GM21786 (cell line): ENCODE measurements at regions not wholly inside any gene's neighbourhood (a gene's known extent, or its start where the extent isn't known, plus 50 kb on each side); places are given as distances from the start of the nearest gene placed in this dataset.

Source experiments
- ATAC-seq: cut with Tn5 transposase; IDR thresholded peaks from one replicate; pipeline ENCODE4 v1.9.1; 2021; ENCODE audit not compliant: unreplicated experiment

GRCh38 chr11:70879601-70880285, 372.6 kb downstream of the SHANK2 start:
- ATAC-seq: no peak

DNA sequence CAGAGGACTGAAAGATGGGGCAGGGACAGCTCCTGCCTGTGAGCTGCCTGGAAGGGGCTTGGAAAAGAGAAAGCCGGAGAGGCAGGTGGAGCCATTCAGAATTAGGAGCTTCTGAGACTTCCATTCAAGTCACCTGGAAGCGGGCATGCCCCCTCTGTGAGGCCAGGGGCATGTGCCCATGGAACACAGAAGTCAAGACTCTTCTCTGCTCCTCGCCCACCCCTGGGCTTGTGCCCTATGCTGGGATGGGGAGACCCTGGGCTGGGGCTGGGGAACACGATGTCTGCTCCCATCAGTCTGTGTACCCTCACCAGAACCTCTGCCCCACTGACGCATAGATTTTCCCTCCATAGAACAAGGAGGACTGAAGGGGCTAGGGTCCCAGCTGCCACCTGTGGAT, 372.0 kb downstream of the SHANK2 start:
- no peak for ATAC-seq

- ATAC-seq: no peak
Observed at GRCh38 chr11:70881948-70882715, 370.2 kb downstream of the SHANK2 start.

DNA sequence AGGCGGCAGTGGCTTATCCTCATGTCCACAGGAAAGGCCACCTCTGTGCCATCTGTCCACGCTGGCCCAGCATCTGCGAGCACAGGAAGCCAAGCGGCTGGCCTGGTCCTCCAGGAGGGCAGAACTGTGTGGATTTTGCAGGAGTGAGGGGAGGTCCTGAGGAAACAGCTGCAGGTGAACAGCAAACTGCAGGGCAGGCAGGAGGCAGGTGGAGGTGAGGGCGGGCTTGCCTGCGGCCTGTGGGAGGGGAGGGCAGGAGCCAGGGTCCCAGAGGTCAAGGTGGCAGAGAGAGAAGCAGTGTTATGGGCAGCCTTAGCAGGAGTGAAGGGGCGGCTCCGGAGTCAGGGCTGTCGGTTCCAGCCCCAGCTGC, 369.7 kb downstream of the SHANK2 start:
- no peak for ATAC-seq

DNA sequence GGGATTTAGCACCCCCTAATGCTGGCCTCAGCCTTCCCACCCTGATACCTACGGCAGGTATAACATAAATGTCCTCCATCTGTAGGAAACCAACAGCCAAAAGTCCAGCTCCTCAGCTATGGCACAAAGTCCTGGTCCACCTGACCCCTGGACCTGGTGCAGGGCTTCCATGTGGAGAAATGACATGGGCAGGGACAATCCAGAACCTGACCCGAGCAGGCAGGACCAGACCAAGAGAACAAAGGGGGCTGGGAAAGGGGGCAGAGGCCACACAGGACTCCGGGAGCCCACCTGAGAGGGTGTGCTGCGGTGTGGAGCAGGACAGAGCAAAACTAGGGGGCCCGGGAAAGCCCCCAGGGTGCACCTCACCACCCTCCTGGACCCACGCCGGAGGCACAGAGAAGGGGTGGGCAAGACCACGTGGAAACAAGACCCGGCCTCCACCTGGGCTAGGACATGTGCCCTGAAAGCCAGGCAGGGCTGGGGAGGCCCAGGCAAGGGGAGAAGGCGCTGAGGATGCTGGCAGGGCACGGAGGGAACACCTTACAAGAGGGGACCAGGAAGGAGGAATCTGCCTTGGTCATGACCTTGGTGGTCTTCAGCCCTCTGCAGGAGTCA, 368.9 kb downstream of the SHANK2 start:
- no peak for ATAC-seq

GRCh38 chr11:70883973-70884623, 368.3 kb downstream of the SHANK2 start:
- ATAC-seq: no peak

- ATAC-seq: no peak
Observed at GRCh38 chr11:70885281-70886231, 366.8 kb downstream of the SHANK2 start.

DNA sequence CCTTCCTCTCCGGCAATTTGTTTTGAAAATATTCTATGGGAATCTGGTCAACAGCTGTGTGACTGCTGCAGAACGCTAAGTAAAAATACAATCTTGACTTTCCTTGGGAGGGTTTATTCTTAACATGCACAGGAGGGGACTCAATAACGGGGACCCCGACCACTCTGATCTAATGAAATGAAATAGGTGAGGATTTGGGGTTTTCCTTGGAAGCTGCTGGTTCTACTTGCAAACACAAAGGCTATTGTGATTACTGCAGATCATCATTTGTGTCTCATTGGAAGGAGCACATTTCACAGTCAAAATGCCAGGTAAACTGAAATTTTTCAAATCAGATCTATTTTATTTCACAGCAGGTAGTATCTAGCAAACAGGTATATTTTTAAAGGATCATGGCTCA, 366.1 kb downstream of the SHANK2 start:
- ATAC-seq: no peak

DNA sequence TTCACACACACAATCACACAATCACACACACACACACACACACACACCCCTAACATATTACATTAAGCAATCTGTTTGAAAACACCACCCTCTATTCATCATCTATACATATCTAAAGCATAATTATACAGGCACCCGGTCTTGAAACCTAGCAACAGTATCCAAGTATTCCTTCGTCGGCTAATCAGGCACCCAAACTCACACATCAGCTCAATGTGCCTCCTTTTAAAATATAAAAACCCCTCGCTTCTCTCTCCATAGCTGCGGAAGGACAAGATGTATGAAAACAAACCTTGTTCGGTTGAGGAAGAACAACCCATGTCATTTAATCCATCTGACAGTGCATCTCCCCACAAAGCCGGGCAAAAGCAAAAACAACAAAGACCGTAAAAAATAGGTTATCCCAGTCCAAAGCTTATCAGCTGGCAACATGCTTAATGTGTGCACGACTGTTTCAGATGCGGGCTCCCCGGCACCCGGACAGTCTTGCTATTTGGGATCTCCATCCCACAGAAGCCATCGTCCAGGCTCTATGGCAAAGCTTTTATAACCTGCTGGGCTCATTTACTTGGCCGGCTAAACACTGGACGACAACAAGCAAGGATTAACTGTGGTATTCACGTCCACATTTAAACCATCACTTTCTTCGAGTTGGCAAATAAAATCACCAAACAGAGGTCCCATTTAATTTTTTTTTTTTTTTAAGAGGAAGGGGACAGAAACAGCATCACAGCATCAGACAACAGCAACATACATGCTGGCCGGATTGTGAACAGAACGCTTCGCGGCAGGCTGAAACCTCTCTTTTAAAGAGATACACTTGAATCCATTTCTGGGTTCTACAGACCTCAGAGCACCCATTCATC, 365.5 kb downstream of the SHANK2 start:
- ATAC-seq: no peak

DNA sequence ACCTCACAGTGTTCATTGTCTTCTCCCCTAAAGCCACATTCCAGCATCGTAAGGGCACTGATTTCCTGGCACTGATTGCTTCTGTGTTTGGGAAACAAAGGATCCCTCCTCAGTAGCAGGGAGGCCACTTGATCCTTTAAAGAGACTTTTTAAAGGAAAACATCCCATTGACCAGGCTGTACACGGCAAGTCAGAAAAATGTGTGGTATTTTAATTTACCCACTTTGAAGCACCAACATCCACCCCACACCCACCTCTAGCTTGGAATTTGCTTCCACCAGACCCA, 364.9 kb downstream of the SHANK2 start:
- no peak for ATAC-seq

GRCh38 chr11:70888061-70888460, 364.3 kb downstream of the SHANK2 start:
- no peak for ATAC-seq

DNA sequence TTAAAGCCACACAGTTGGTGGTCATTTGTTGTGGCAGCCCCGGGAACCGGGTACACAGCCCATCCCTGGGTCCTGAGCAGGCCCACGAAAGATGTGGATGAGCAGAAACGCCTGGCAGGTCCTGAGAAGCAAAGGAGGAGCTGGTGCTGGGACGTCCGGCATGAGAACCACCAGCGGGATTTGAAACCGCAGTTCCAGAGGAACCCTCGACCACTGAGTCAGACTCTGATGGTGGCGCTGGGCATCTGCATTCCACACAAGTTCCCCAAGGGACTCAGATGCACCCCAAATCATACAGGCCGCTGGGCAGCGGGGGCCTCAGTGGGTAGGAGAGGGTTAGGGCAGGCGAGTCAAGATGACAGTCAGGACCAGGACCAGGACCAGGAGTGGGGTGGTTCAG, 363.0 kb downstream of the SHANK2 start:
- ATAC-seq: no peak

DNA sequence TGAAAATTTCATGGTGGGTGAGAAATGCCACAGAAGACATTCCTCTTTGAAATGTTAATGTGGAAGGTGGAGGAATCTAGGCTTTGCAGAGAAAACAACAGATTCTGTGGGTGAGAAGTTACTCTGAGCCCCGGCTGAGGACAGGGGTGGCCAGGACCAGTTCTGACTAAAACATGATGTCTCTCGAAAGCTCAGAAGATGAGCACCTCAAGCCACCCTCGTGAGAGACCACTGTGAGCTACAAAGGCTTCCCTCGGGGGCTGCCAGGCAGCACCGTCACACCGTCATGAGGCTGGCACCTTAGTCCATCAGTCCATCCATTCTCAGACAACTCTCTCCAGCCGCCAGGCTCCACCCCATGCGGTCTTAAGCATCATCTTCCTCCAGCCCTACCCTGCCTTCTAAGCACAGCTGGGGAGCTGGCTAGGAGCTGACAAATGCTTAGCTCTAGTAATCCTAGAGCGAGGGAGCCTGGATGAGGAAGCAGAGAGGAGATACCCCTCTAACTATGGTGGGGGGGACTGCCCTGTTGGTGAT, 360.5 kb downstream of the SHANK2 start:
- ATAC-seq: no peak

GRCh38 chr11:70892889-70893288, 359.5 kb downstream of the SHANK2 start:
- no peak for ATAC-seq

DNA sequence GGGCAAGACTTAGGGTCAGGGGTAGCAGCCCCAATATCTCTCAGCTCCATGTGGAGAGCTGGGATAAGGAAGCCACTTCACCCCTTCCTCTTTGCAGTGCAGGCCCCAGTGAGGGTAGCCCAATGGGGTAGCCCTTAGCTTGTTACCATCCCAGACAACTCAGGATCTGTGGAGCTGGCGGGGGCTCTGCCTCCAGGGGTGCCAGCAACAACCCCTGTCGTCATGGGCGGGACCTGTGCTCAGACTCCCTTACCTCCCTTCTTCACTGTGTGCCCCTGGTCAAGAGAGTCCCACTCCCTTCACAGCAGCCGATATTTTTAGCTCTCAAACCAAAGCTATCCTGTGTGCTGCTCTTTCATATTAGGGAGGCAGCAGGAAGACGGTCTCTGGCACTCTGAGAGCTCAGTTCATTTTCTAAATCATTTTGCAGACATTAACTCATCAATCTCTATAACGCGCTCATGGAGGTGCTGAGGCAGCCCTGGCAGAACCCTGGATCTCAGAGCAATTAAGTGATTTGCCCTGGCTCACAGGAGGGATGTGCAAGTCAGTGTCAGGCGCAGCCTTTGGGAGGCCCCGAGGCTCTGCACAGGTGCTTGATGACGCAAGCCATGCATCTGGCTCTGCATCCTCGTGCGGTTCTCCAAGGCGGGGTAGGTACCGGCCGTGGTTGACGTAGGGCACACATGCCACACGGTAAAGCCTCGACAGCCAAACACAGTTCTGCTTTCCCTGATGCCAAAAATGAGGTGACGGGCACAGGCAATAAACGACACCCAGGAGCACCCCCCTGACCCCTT, 357.6 kb downstream of the SHANK2 start:
- ATAC-seq: no peak

- no peak for ATAC-seq
Observed at GRCh38 chr11:70895366-70895670, 357.1 kb downstream of the SHANK2 start.

DNA sequence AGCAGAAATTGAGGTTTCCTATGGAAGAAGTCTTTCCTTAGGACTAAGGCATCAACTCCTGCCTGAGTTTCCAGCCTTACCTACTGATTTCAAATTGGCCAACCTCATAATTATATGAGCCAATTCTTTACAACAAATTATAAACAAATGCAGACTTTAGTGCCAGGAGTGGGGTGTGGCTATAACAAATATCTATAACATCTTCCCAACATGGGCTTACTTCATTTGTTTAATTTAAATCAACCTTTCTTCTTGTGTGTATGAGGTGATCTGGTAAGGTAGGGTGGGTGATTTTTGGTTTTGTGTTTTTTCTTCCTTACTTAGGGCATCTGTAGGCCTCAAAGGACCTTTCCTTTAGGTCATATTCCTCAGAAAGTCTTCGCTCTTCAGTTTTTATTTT, 354.9 kb downstream of the SHANK2 start:
- no peak for ATAC-seq

- no peak for ATAC-seq
Observed at GRCh38 chr11:70899616-70900015, 352.8 kb downstream of the SHANK2 start.

DNA sequence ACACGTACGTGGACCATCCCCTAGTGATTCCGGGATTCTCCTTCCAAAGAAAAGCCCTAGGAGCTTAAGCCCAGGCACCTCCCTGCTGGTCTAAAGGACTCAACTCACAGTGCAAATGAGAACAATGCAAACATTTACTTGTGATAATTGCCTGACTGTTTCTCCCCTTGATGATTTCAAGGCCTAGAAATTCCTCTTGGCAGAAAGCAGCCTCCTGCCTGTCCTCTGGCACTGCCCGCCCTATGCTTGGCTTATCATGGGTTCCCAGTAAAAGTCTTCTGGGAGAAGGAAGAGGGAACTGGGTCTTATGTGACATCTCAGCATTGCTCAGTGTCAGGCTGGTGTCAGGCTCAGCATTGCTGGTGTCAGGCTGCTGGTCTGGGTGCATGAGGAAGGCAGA, 351.8 kb downstream of the SHANK2 start:
- no peak for ATAC-seq
